ENCODE measurements at regions not wholly inside any gene's neighbourhood (a gene's known extent, or its start where the extent isn't known, plus 50 kb on each side); places are given as distances from the start of the nearest gene placed in this dataset.

- TF ChIP-seq ZNF275 (CRISPR knock-in tag; IDR thresholded peaks at IDR 0.05; ENCODE audit: borderline replicate concordance) (no peak), ZNF205 (CRISPR knock-in tag; IDR thresholded peaks at IDR 0.05) (no peak), ZNF337 (CRISPR knock-in tag; IDR thresholded peaks at IDR 0.05; ENCODE audit: borderline replicate concordance, low read depth) (no peak), RFX5 (IDR thresholded peaks at IDR 0.05; ENCODE audit: low read depth, low read length) (no peak), ZNF282 (IDR thresholded peaks at IDR 0.05; ENCODE audit: partially characterized antibody) (no peak), SKIL (CRISPR knock-in tag; IDR thresholded peaks at IDR 0.05; ENCODE audit: borderline replicate concordance) (no peak), RFX1 (IDR thresholded peaks at IDR 0.05) (no peak), ZNF639 (CRISPR knock-in tag; conservative IDR thresholded peaks at IDR 0.05) (no peak), SATB2 (CRISPR knock-in tag; IDR thresholded peaks at IDR 0.05) (no peak)
These were observed 327.0 kb upstream of the SEMA6D start (continued) for GRCh38 chr15:47390208-47390765.
